HepG2 (cell line): ENCODE measurements at regions not wholly inside any gene's neighbourhood (a gene's known extent, or its start where the extent isn't known, plus 50 kb on each side); places are given as distances from the start of the nearest gene placed in this dataset.

Experiments
- ATAC-seq: fragments of 200-7000 bp; cut with Tn5 transposase; 3 replicates; pipeline ENCODE4 v1.9.1; 2020; ENCODE audit warnings: mild to moderate bottlenecking, moderate library complexity
- BruUV-seq: library from RNA; stranded (reverse); fragments of 400-500 nt; replicated peaks from 2 replicates; lab custom pipeline; 2021; lab: Mats Ljungman, UMichigan
- CTCF ChIA-PET: fragments of 300-600 bp; formaldehyde crosslinking; extraction: SDS; loops from one replicate; lab custom pipeline; 2021; ENCODE audit warnings: low total read pairs, inconsistent platforms, low intra/inter-chr PET ratio; lab: Yijun Ruan, JAX
- POLR2A ChIA-PET: fragments of 350-600 bp; sonication (Branson Sonifier 250); formaldehyde crosslinking; loops from one replicate; lab custom pipeline; 2020; ENCODE audit warnings: antibody characterized with exemption, inconsistent platforms; lab: Yijun Ruan, JAX
- DNase-seq: peaks from one replicate; pipeline ENCODE4 v3.0.0-alpha.2; 2015; ENCODE audit warnings: low spot score
- FAIRE-seq: peaks from 3 replicates; lab custom pipeline; 2011; peaks lifted over from hg19 to GRCh38; lab: Jason Lieb, UNC
- H2AFZ ChIP-seq: one replicate; pipeline ENCODE4 v1.6.1; 2011; ENCODE audit warnings: low read length, inconsistent platforms
- H3K27ac ChIP-seq: fragments of 300-600 bp; 3 replicates; pipeline ENCODE4 v1.8.0; 2011; ENCODE audit warnings: mixed run types, mild to moderate bottlenecking, mixed read lengths, low read length, inconsistent platforms; ENCODE audit not compliant: insufficient read depth; ENCODE audit errors: extremely low read length
- H3K27me3 ChIP-seq, 2 experiments: fragments of 200-600 bp in 1 of 2; 2 replicates in 1 of 2; 3 replicates in 1 of 2; pipeline versions ENCODE4 v1.6.0 to v1.8.0; 2011; ENCODE audit warnings: low read length in 2 of 2, mild to moderate bottlenecking in 2 of 2, moderate library complexity in 2 of 2, inconsistent platforms in 1 of 2; ENCODE audit not compliant: insufficient read depth in 2 of 2, control insufficient read depth in 1 of 2
- H3K36me3 ChIP-seq, 2 experiments: fragments of 200-600 bp in 1 of 2; replicated peaks in 1 of 2; 2 replicates in 1 of 2; 3 replicates in 1 of 2; pipeline versions ENCODE4 v1.5.1 to v1.8.0; 2011; ENCODE audit warnings: low read length in 2 of 2, inconsistent platforms in 1 of 2; ENCODE audit not compliant: insufficient read depth in 2 of 2, control insufficient read depth in 1 of 2
- H3K4me1 ChIP-seq: 2 replicates; pipeline ENCODE4 v1.5.1; 2012; ENCODE audit warnings: low read length, inconsistent platforms; ENCODE audit not compliant: insufficient read depth
- H3K4me2 ChIP-seq: 2 replicates; pipeline ENCODE4 v1.6.0; 2011; ENCODE audit warnings: low read depth, low read length, inconsistent platforms
- H3K4me3 ChIP-seq, 3 experiments: fragments of 200-600 bp in 1 of 3; sonication (generic), shearing (Covaris generic) in 1 of 3; replicated peaks in 1 of 3; 2 replicates each; pipeline ENCODE4 v1.5.1; 2011 to 2016; ENCODE audit warnings: low read length in 3 of 3, inconsistent platforms in 2 of 3, low read depth in 2 of 3, mild to moderate bottlenecking in 2 of 3, control low read depth in 1 of 3, mixed read lengths in 1 of 3; ENCODE audit not compliant: insufficient read depth in 1 of 3
- H3K79me2 ChIP-seq: one replicate; pipeline ENCODE4 v1.6.1; 2011; ENCODE audit warnings: low read length, inconsistent platforms; ENCODE audit not compliant: insufficient read depth
- H3K9ac ChIP-seq: 2 replicates; pipeline ENCODE4 v1.6.0; 2011; ENCODE audit warnings: mild to moderate bottlenecking, low read depth, low read length, inconsistent platforms; ENCODE audit not compliant: insufficient read depth
- H3K9me3 ChIP-seq: 2 replicates; pipeline ENCODE4 v1.5.1; 2012; ENCODE audit warnings: mild to moderate bottlenecking, low read length
- H4K20me1 ChIP-seq: 2 replicates; pipeline ENCODE4 v1.6.0; 2011; ENCODE audit warnings: inconsistent platforms, mild to moderate bottlenecking, low read length, moderate library complexity; ENCODE audit not compliant: insufficient read depth
- ARID2 ChIP-seq: sonication (generic); formaldehyde crosslinking; IDR thresholded peaks from 2 replicates; pipeline ENCODE4 v1.8.1; 2022; ENCODE audit warnings: mild to moderate bottlenecking, missing genetic modification reagents, borderline replicate concordance
- ATF7 ChIP-seq, 2 experiments: fragments of 450-650 bp in 1 of 2; sonication (generic) in 1 of 2; formaldehyde crosslinking in 1 of 2; IDR thresholded peaks; 2 replicates each; pipeline versions ENCODE4 v1.4.0 to v1.6.1; 2016 to 2020; ENCODE audit warnings: antibody characterized with exemption in 1 of 2, mild to moderate bottlenecking in 1 of 2, missing genetic modification reagents in 1 of 2
- DR1 ChIP-seq: sonication (generic); formaldehyde crosslinking; IDR thresholded peaks from 2 replicates; pipeline ENCODE4 v1.8.0; 2021; ENCODE audit warnings: mild to moderate bottlenecking, missing genetic modification reagents, inconsistent platforms
- EEA1 ChIP-seq: sonication (generic); formaldehyde crosslinking; IDR thresholded peaks from 2 replicates; pipeline ENCODE4 v1.5.1; 2020; ENCODE audit warnings: mild to moderate bottlenecking, missing genetic modification reagents, borderline replicate concordance
- SALL1 ChIP-seq: sonication (generic); formaldehyde crosslinking; IDR thresholded peaks from 2 replicates; pipeline ENCODE4 v1.8.0; 2022; ENCODE audit warnings: mild to moderate bottlenecking, missing genetic modification reagents
- TGIF2 ChIP-seq: IDR thresholded peaks from 2 replicates; pipeline ENCODE4 v1.6.1; 2016; ENCODE audit warnings: control low read depth, missing compliant biosample characterization
- ZFP1 ChIP-seq: IDR thresholded peaks from 2 replicates; pipeline ENCODE4 v1.6.1; 2016
- ZNF3 ChIP-seq: IDR thresholded peaks from 2 replicates; pipeline ENCODE4 v1.7.0; 2017; ENCODE audit warnings: inconsistent platforms
- WGBS: methylation state at CpG from one replicate; pipeline ENCODE4 v1.1.6; 2017; ENCODE audit warnings: low lambda C conversion rate; 5-methylcytosine and 5-hydroxymethylcytosine counted together
- in situ Hi-C: cut with HindIII; loops from 2 replicates; pipeline ENCODE4 v1.10.0; 2017; ENCODE audit warnings: low pct_unique_long_range_greater_than_20kb; ENCODE audit not compliant: extremely low pct_ligation_motif_present
- intact Hi-C: fragments of 100-400 bp; cut with micrococcal nuclease; formaldehyde crosslinking; loops from one replicate; pipeline ENCODE4 v1.10.0; 2022; ENCODE audit not compliant: unreplicated experiment
- TF ChIP-seq, protein P1 (sequence below): sonication (generic); formaldehyde crosslinking; IDR thresholded peaks from 2 replicates; pipeline ENCODE4 v1.8.1; 2023; ENCODE audit warnings: mild to moderate bottlenecking, missing genetic modification reagents, borderline replicate concordance
- TF ChIP-seq, protein P2 (sequence below): sonication (generic); formaldehyde crosslinking; IDR thresholded peaks from 2 replicates; pipeline ENCODE4 v1.5.1; 2020; ENCODE audit warnings: missing genetic modification reagents, mild to moderate bottlenecking, borderline replicate concordance
- TF ChIP-seq, protein P3 (sequence below): sonication (generic); formaldehyde crosslinking; IDR thresholded peaks from 2 replicates; pipeline ENCODE4 v1.9.0; 2021; ENCODE audit warnings: missing genetic modification reagents, mild to moderate bottlenecking, borderline replicate concordance
- TF ChIP-seq, protein P4 (sequence below): sonication (generic); formaldehyde crosslinking; IDR thresholded peaks from 2 replicates; pipeline ENCODE4 v1.4.0; 2020; ENCODE audit warnings: mild to moderate bottlenecking, missing genetic modification reagents
- TF ChIP-seq, protein P5 (sequence below): sonication (generic); formaldehyde crosslinking; IDR thresholded peaks from 2 replicates; pipeline ENCODE4 v1.5.0; 2020; ENCODE audit warnings: missing genetic modification reagents

DNA sequence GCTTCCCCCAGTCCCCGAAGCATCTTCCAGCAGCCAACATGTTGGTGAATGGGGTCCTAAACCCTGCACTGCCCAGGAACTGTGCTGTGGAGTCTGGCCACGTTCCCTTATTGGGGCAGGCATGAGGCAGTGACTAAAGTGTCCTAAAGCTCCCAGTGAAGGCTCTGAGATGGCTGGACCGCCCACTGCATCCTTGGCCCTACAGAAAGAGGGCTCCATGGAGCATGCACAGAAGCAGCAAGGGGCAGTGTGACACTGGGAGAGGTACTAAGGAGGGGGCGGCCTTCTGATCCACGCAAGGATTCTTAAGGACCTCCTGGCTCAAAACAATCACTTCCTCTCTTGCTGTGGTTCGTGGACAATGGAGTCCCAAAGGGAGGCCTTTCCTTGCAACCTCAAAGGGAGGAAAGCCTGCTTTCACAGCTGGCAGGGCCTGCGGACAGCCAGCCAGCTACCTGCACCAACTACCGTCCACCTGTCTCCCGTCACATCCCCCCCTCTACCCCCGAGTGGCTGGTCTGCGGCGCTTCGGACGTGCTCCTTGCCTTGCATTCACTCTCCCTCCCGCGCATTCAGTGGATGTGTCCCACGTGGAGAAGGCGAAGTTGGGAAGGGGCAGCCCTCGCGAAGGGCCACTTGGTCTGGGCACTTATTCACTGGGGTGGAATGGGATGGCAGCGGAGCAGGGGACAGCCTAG is 63.9 kb upstream of the STARD13 start:
- Histone ChIP-seq H3K27ac (no peak overlapping the region), H2AFZ (no peak overlapping the region), H3K79me2 (no peaks in the 10 kb centered on the region), H3K27me3 (no peaks in the 10 kb centered on the region), H3K4me1 (peaks cover 10% of the 10 kb centered on the region; the same call in 1 of the 2 replicates), H4K20me1 (no peaks in the 10 kb centered on the region), H3K36me3 (no peaks in the 10 kb centered on the region), H3K9ac (no peak overlapping the region), H3K4me3 (no peak overlapping the region), H3K4me2 (no peak overlapping the region), H3K9me3 (no peaks in the 10 kb centered on the region)
- 96% methylated on average over 20 of the region's 21 CpGs for WGBS
- in situ Hi-C loops: no loop called here
- ATAC-seq (no peak), DNase-seq (no peak), FAIRE-seq (no peak)
- no TSS peak for BruUV-seq
- intact Hi-C loops: no loop called here
- CTCF ChIA-PET: no interaction called here
- POLR2A ChIA-PET: no interaction called here
- no peak for TF ChIP-seq ZNF3 (CRISPR knock-in tag)
- TF ChIP-seq, protein P1, sequence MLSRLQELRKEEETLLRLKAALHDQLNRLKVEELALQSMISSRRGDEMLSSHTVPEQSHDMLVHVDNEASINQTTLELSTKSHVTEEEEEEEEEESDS (CRISPR knock-in tag): no peak
- TF ChIP-seq, protein P2, sequence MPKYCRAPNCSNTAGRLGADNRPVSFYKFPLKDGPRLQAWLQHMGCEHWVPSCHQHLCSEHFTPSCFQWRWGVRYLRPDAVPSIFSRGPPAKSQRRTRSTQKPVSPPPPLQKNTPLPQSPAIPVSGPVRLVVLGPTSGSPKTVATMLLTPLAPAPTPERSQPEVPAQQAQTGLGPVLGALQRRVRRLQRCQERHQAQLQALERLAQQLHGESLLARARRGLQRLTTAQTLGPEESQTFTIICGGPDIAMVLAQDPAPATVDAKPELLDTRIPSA (CRISPR knock-in tag): no peak
- TF ChIP-seq, protein P3, sequence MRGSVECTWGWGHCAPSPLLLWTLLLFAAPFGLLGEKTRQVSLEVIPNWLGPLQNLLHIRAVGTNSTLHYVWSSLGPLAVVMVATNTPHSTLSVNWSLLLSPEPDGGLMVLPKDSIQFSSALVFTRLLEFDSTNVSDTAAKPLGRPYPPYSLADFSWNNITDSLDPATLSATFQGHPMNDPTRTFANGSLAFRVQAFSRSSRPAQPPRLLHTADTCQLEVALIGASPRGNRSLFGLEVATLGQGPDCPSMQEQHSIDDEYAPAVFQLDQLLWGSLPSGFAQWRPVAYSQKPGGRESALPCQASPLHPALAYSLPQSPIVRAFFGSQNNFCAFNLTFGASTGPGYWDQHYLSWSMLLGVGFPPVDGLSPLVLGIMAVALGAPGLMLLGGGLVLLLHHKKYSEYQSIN (CRISPR knock-in tag): no peak
- no peak for TF ChIP-seq ARID2 (CRISPR knock-in tag)
- TF ChIP-seq SALL1 (CRISPR knock-in tag): no peak
- no peak for TF ChIP-seq EEA1 (CRISPR knock-in tag)
- TF ChIP-seq, protein P4, sequence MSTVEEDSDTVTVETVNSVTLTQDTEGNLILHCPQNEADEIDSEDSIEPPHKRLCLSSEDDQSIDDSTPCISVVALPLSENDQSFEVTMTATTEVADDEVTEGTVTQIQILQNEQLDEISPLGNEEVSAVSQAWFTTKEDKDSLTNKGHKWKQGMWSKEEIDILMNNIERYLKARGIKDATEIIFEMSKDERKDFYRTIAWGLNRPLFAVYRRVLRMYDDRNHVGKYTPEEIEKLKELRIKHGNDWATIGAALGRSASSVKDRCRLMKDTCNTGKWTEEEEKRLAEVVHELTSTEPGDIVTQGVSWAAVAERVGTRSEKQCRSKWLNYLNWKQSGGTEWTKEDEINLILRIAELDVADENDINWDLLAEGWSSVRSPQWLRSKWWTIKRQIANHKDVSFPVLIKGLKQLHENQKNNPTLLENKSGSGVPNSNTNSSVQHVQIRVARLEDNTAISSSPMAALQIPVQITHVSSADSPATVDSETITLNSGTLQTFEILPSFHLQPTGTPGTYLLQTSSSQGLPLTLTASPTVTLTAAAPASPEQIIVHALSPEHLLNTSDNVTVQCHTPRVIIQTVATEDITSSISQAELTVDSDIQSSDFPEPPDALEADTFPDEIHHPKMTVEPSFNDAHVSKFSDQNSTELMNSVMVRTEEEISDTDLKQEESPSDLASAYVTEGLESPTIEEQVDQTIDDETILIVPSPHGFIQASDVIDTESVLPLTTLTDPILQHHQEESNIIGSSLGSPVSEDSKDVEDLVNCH: no peak
- TF ChIP-seq DR1 (CRISPR knock-in tag): no peak
- no peak for TF ChIP-seq TGIF2 (CRISPR knock-in tag)
- no peak for TF ChIP-seq ZFP1
- TF ChIP-seq, protein P5, sequence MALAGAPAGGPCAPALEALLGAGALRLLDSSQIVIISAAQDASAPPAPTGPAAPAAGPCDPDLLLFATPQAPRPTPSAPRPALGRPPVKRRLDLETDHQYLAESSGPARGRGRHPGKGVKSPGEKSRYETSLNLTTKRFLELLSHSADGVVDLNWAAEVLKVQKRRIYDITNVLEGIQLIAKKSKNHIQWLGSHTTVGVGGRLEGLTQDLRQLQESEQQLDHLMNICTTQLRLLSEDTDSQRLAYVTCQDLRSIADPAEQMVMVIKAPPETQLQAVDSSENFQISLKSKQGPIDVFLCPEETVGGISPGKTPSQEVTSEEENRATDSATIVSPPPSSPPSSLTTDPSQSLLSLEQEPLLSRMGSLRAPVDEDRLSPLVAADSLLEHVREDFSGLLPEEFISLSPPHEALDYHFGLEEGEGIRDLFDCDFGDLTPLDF (CRISPR knock-in tag): no peak
- no peak for TF ChIP-seq ATF7 (IDR thresholded peaks at IDR 0.05)
- TF ChIP-seq ATF7 (CRISPR knock-in tag; IDR thresholded peaks at IDR 0.05): no peak
